GM12878 (cell line): ENCODE measurements at regions not wholly inside any gene's neighbourhood (a gene's known extent, or its start where the extent isn't known, plus 50 kb on each side); places are given as distances from the start of the nearest gene placed in this dataset.

Source experiments
- ATAC-seq: fragments of 200-7000 bp; cut with Tn5 transposase; 3 replicates; pipeline ENCODE4 v1.9.1; 2020; ENCODE audit warnings: mild to moderate bottlenecking, moderate library complexity
- BruUV-seq: library from RNA; stranded (reverse); fragments of 400-500 nt; replicated peaks from 2 replicates; lab custom pipeline; 2021; lab: Mats Ljungman, UMichigan
- CTCF ChIA-PET: fragments of 300-600 bp; sonication (Branson Sonifier 250); formaldehyde crosslinking; extraction: SDS; loops from one replicate; lab custom pipeline; 2021; ENCODE audit warnings: inconsistent platforms; lab: Yijun Ruan, JAX
- POLR2A ChIA-PET: fragments of 350-600 bp; formaldehyde crosslinking; extraction: SDS; loops from one replicate; lab custom pipeline; 2021; ENCODE audit warnings: inconsistent platforms; lab: Charles Lee
- RAD21 ChIA-PET: fragments of 300-600 bp; sonication (Branson Sonifier 250); formaldehyde crosslinking; loops from one replicate; lab custom pipeline; 2023; ENCODE audit warnings: antibody characterized with exemption; ENCODE audit not compliant: unreplicated experiment; lab: Charles Lee
- SMC1A ChIA-PET: fragments of 300-600 bp; sonication (Branson Sonifier 250); formaldehyde crosslinking; loops from one replicate; lab custom pipeline; 2023; ENCODE audit not compliant: unreplicated experiment, uncharacterized antibody; lab: Charles Lee
- DNase-seq: peaks from one replicate; pipeline ENCODE4 v3.0.0-alpha.2; 2011; ENCODE audit warnings: low read depth, low spot score
- FAIRE-seq: peaks from 3 replicates; lab custom pipeline; 2011; peaks lifted over from hg19 to GRCh38; lab: Jason Lieb, UNC
- H2AFZ ChIP-seq: 2 replicates; pipeline ENCODE4 v1.6.0; 2011; ENCODE audit warnings: low read depth, low read length, control low read depth; ENCODE audit not compliant: control insufficient read depth
- H3K27ac ChIP-seq: 2 replicates; pipeline ENCODE4 v1.5.1; 2011; ENCODE audit warnings: control low read depth; ENCODE audit not compliant: control insufficient read depth, insufficient read depth
- H3K27me3 ChIP-seq, 2 experiments: replicated peaks in 1 of 2; 2 replicates each; pipeline versions ENCODE4 v1.6.0 to v1.6.1; 2011; ENCODE audit warnings: low read length in 1 of 2; ENCODE audit not compliant: control insufficient read depth in 2 of 2, insufficient read depth in 2 of 2
- H3K36me3 ChIP-seq, 2 experiments: 2 replicates each; pipeline ENCODE4 v1.5.1; 2011; ENCODE audit warnings: low read length in 1 of 2; ENCODE audit not compliant: control insufficient read depth in 2 of 2, insufficient read depth in 2 of 2
- H3K4me1 ChIP-seq: 2 replicates; pipeline ENCODE4 v1.6.1; 2011; ENCODE audit warnings: mild to moderate bottlenecking, low read length, moderate library complexity, mixed read lengths; ENCODE audit not compliant: control insufficient read depth, insufficient read depth
- H3K4me2 ChIP-seq: 2 replicates; pipeline ENCODE4 v1.6.0; 2011; ENCODE audit warnings: control low read depth; ENCODE audit not compliant: control insufficient read depth, insufficient read depth
- H3K4me3 ChIP-seq: fragments of 200-600 bp; sonication (generic); 2 replicates; pipeline ENCODE4 v1.5.1; 2016
- H3K79me2 ChIP-seq: 2 replicates; pipeline ENCODE4 v1.6.0; 2011; ENCODE audit warnings: low read length; ENCODE audit not compliant: control insufficient read depth, insufficient read depth
- H3K9ac ChIP-seq: 2 replicates; pipeline ENCODE4 v1.8.0; 2011; ENCODE audit warnings: low read length, control low read depth, mixed read lengths; ENCODE audit not compliant: control insufficient read depth, insufficient read depth
- H3K9me3 ChIP-seq: replicated peaks from 3 replicates; pipeline ENCODE4 v1.5.1; 2011; ENCODE audit warnings: mild to moderate bottlenecking, low read length; ENCODE audit not compliant: control insufficient read depth, insufficient read depth
- H4K20me1 ChIP-seq: 2 replicates; pipeline ENCODE4 v1.6.0; 2011; ENCODE audit not compliant: control insufficient read depth, insufficient read depth
- CREM ChIP-seq: IDR thresholded peaks from 2 replicates; pipeline ENCODE4 v1.6.1; 2014; ENCODE audit warnings: antibody characterized with exemption, low read depth
- ELK1 ChIP-seq: IDR thresholded peaks from 2 replicates; pipeline ENCODE4 v1.6.1; 2012; ENCODE audit warnings: low read depth, low read length, improper control_type of control experiment
- EP300 ChIP-seq, 2 experiments: fragments of 150-350 bp in 1 of 2; IDR thresholded peaks; 2 replicates each; pipeline ENCODE4 v1.6.1; 2011 to 2012; ENCODE audit warnings: low read depth in 2 of 2, low read length in 2 of 2, borderline replicate concordance in 1 of 2, improper control_type of control experiment in 1 of 2, inconsistent platforms in 1 of 2; ENCODE audit not compliant: control insufficient read depth in 1 of 2
- FOXK2 ChIP-seq: fragments of 450-650 bp; IDR thresholded peaks from 2 replicates; pipeline ENCODE4 v1.6.1; 2017; ENCODE audit warnings: mild to moderate bottlenecking, moderate library complexity
- HDAC6 ChIP-seq: fragments of 200-600 bp; sonication (generic); IDR thresholded peaks from one replicate; pipeline ENCODE4 v1.8.0; 2017; ENCODE audit warnings: antibody characterized with exemption; ENCODE audit not compliant: unreplicated experiment
- JUND ChIP-seq: IDR thresholded peaks from 2 replicates; pipeline ENCODE4 v1.6.1; 2012; ENCODE audit warnings: low read depth, mild to moderate bottlenecking, low read length, improper control_type of control experiment, moderate library complexity
- KAT2A ChIP-seq: conservative IDR thresholded peaks from 2 replicates; pipeline ENCODE4 v1.6.1; 2011; ENCODE audit warnings: low read depth, low read length; ENCODE audit not compliant: control insufficient read depth
- NFYA ChIP-seq: IDR thresholded peaks from 2 replicates; pipeline ENCODE4 v1.6.1; 2011; ENCODE audit warnings: low read depth, mild to moderate bottlenecking, low read length, improper control_type of control experiment, borderline replicate concordance
- PRDM15 ChIP-seq: fragments of 450-650 bp; formaldehyde crosslinking; IDR thresholded peaks from 2 replicates; pipeline ENCODE4 v1.4.0; 2020; ENCODE audit warnings: mild to moderate bottlenecking, moderate library complexity
- RUNX3 ChIP-seq: IDR thresholded peaks from 2 replicates; pipeline ENCODE4 v1.6.1; 2012; ENCODE audit warnings: low read length, inconsistent platforms
- SRF ChIP-seq, 2 experiments: IDR thresholded peaks; 2 replicates each; pipeline ENCODE4 v1.6.1; 2011; ENCODE audit warnings: low read depth in 2 of 2, low read length in 2 of 2, mild to moderate bottlenecking in 1 of 2, moderate library complexity in 1 of 2
- WRNIP1 ChIP-seq: IDR thresholded peaks from 2 replicates; pipeline ENCODE4 v1.6.1; 2011; ENCODE audit warnings: low read depth, low read length, improper control_type of control experiment, borderline replicate concordance
- YY1 ChIP-seq: IDR thresholded peaks from 2 replicates; pipeline ENCODE4 v1.6.1; 2011; ENCODE audit warnings: low read depth, mild to moderate bottlenecking, low read length
- WGBS: methylation state at CpG from one replicate; pipeline ENCODE4 v1.1.6; 2016; ENCODE audit warnings: low lambda C conversion rate; ENCODE audit not compliant: insufficient replicate concordance, insufficient coverage; ENCODE audit errors: missing lambda C conversion rate; 5-methylcytosine and 5-hydroxymethylcytosine counted together
- in situ Hi-C: fragments of 300-500 bp; cut with MboI; formaldehyde crosslinking; loops from 9 replicates; pipeline ENCODE4 v1.14.3; 2018; ENCODE audit warnings: mixed read lengths
- intact Hi-C: fragments of 100-400 bp; cut with micrococcal nuclease; formaldehyde crosslinking; loops from one replicate; pipeline ENCODE4 v1.14.2; 2022; ENCODE audit not compliant: unreplicated experiment
- TF ChIP-seq, protein P1 (sequence below): fragments of 450-650 bp; IDR thresholded peaks from 2 replicates; pipeline ENCODE4 v1.6.1; 2014; ENCODE audit warnings: mild to moderate bottlenecking

DNA sequence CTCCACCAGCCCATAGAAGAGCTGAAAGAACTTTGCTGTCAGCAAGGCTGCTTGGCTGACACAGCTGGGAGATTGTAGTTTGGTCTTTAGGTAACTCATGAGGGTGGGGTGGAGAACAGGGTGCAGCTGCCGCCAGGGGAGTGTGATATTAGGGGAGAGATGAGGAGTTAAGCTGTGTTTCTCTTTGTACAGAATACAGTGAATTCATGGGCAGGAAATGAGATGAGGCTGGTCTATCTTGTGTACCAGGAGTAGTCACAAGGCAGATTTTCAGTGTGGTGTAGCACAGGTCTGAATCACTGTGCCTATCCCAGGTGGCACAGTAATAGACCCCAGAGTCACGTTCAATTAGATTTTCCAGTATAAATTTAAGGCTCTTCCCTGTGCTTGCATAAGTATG lies 56.6 kb upstream of the TARP start:
- BruUV-seq = no TSS peak
- RAD21 ChIA-PET = interaction anchor here (3.4 kb wide), 1 partner anchor 114 kb away, joined by 11 read pairs; no protein-coding TSS in a partner anchor
- no peak overlapping the region for H3K9ac ChIP-seq
- TF ChIP-seq FOXK2 = no peak
- TF ChIP-seq RUNX3 = no peak
- no peak for TF ChIP-seq WRNIP1
- TF ChIP-seq, protein P1, sequence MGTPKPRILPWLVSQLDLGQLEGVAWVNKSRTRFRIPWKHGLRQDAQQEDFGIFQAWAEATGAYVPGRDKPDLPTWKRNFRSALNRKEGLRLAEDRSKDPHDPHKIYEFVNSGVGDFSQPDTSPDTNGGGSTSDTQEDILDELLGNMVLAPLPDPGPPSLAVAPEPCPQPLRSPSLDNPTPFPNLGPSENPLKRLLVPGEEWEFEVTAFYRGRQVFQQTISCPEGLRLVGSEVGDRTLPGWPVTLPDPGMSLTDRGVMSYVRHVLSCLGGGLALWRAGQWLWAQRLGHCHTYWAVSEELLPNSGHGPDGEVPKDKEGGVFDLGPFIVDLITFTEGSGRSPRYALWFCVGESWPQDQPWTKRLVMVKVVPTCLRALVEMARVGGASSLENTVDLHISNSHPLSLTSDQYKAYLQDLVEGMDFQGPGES = no peak
- TF ChIP-seq YY1 = no peak
- TF ChIP-seq KAT2A = no peak
- TF ChIP-seq HDAC6 = no peak
- no peak for TF ChIP-seq CREM
- no peak for TF ChIP-seq SRF (IDR thresholded peaks at IDR 0.05; ENCODE audit: low read depth in 2 of 2, low read length in 2 of 2)
- TF ChIP-seq JUND = no peak
- TF ChIP-seq EP300 (IDR thresholded peaks at IDR 0.05; ENCODE audit: borderline replicate concordance in 1 of 2, control insufficient read depth in 1 of 2, low read depth in 2 of 2, low read length in 2 of 2) = no peak
- no peak for TF ChIP-seq PRDM15 (CRISPR knock-in tag)
- no peak for TF ChIP-seq ELK1
- TF ChIP-seq NFYA = no peak
- TF ChIP-seq, all 136 proteins: peak for 0
- H3K9me3 ChIP-seq = no peaks in the 10 kb centered on the region
- H3K27ac ChIP-seq = no peak overlapping the region
- no peak overlapping the region for H3K4me3 ChIP-seq
- ATAC-seq (no peak), FAIRE-seq (no peak), DNase-seq (no peak)
- no peaks in the 10 kb centered on the region for H3K27me3 ChIP-seq
- no peaks in the 10 kb centered on the region for H4K20me1 ChIP-seq
- WGBS = 62% methylated on average over 2 of the region's 2 CpGs
- in situ Hi-C loops (loop anchor here (25.0 kb wide), 1 partner anchor 118 kb away; no protein-coding TSS in a partner anchor), intact Hi-C loops (no loop called here)
- SMC1A ChIA-PET = interaction anchor here (1.1 to 3.9 kb wide), 5 partner anchors 10 to 242 kb away, joined by 4 to 26 read pairs (median 12); no protein-coding TSS in a partner anchor
- H3K4me1 ChIP-seq = no peaks in the 10 kb centered on the region
- H3K4me2 ChIP-seq = no peak overlapping the region
- H2AFZ ChIP-seq = no peak overlapping the region
- H3K79me2 ChIP-seq = no peaks in the 10 kb centered on the region
- CTCF ChIA-PET = interaction anchor here (0.7 to 6.1 kb wide), 14 partner anchors 10 to 226 kb away, joined by 3 to 66 read pairs (median 12); no protein-coding TSS in a partner anchor
- POLR2A ChIA-PET = interaction anchor here (0.6 to 1.2 kb wide), 2 partner anchors 10 to 104 kb away, joined by 3 to 7 read pairs; no protein-coding TSS in a partner anchor
- no peaks in the 10 kb centered on the region for H3K36me3 ChIP-seq
